H9 (cell line): ENCODE measurements at regions not wholly inside any gene's neighbourhood (a gene's known extent, or its start where the extent isn't known, plus 50 kb on each side); places are given as distances from the start of the nearest gene placed in this dataset.
A peak's percentile ranks its signal among the peaks of the same experiment; 100 is the strongest.

Experiments
- DNase-seq: peaks from one replicate; pipeline ENCODE4 v3.0.0-alpha.2; 2017
- H2AFZ ChIP-seq: one replicate; pipeline ENCODE4 v1.6.1; 2013; ENCODE audit warnings: mild to moderate bottlenecking, low read length, control low read depth, moderate library complexity
- H2AK5ac ChIP-seq: 2 replicates; pipeline ENCODE4 v1.6.1; 2013; ENCODE audit warnings: low read length, control low read depth, mixed read lengths; ENCODE audit not compliant: insufficient read length
- H2BK120ac ChIP-seq: one replicate; pipeline ENCODE4 v1.6.1; 2013; ENCODE audit warnings: low read depth, mild to moderate bottlenecking, low read length, control low read depth, inconsistent platforms; ENCODE audit not compliant: poor library complexity, severe bottlenecking
- H2BK12ac ChIP-seq: 2 replicates; pipeline ENCODE4 v1.6.1; 2013; ENCODE audit warnings: low read length, control low read depth, mixed read lengths, low read depth; ENCODE audit not compliant: insufficient read length
- H2BK15ac ChIP-seq: 2 replicates; pipeline ENCODE4 v1.6.1; 2013; ENCODE audit warnings: low read depth, low read length, control low read depth
- H2BK20ac ChIP-seq: one replicate; pipeline ENCODE4 v1.6.1; 2013; ENCODE audit warnings: low read depth, mild to moderate bottlenecking, low read length, control low read depth, inconsistent platforms; ENCODE audit not compliant: poor library complexity, severe bottlenecking
- H2BK5ac ChIP-seq: 2 replicates; pipeline ENCODE4 v1.6.1; 2013; ENCODE audit warnings: low read length, control low read depth, mixed read lengths; ENCODE audit not compliant: insufficient read length
- H3K14ac ChIP-seq: 2 replicates; pipeline ENCODE4 v1.6.1; 2013; ENCODE audit warnings: low read length, control low read depth; ENCODE audit not compliant: insufficient read depth
- H3K18ac ChIP-seq: 2 replicates; pipeline ENCODE4 v1.6.1; 2013; ENCODE audit warnings: low read depth, mild to moderate bottlenecking, mixed read lengths, low read length, control low read depth; ENCODE audit not compliant: insufficient read length
- H3K23ac ChIP-seq: 2 replicates; pipeline ENCODE4 v1.6.1; 2013; ENCODE audit warnings: low read length, control low read depth, mixed read lengths, low read depth; ENCODE audit not compliant: insufficient read length
- H3K23me2 ChIP-seq: 2 replicates; pipeline ENCODE4 v1.6.1; 2013; ENCODE audit warnings: low read depth, mild to moderate bottlenecking, mixed read lengths, low read length, control low read depth; ENCODE audit not compliant: insufficient read length, poor library complexity, severe bottlenecking
- H3K27ac ChIP-seq: 2 replicates; pipeline ENCODE4 v1.5.1; 2013; ENCODE audit warnings: low read length, control low read depth, mixed read lengths, low read depth; ENCODE audit not compliant: insufficient read length
- H3K27me3 ChIP-seq: 2 replicates; pipeline ENCODE4 v1.6.1; 2013; ENCODE audit warnings: low read length, control low read depth, inconsistent platforms; ENCODE audit not compliant: insufficient read depth
- H3K4ac ChIP-seq: 2 replicates; pipeline ENCODE4 v1.6.1; 2013; ENCODE audit warnings: low read depth, mild to moderate bottlenecking, control low read depth, inconsistent platforms, low read length, moderate library complexity
- H3K4me1 ChIP-seq: 2 replicates; pipeline ENCODE4 v1.6.1; 2013; ENCODE audit warnings: low read length, control low read depth, inconsistent platforms; ENCODE audit not compliant: insufficient read depth
- H3K4me2 ChIP-seq: 2 replicates; pipeline ENCODE4 v1.6.1; 2013; ENCODE audit warnings: low read length, control low read depth, mixed read lengths; ENCODE audit not compliant: insufficient read length, insufficient read depth
- H3K56ac ChIP-seq: 2 replicates; pipeline ENCODE4 v1.6.1; 2013; ENCODE audit warnings: low read depth, mild to moderate bottlenecking, mixed read lengths, low read length, control low read depth; ENCODE audit not compliant: insufficient read length
- H3K79me1 ChIP-seq: 2 replicates; pipeline ENCODE4 v1.6.1; 2013; ENCODE audit warnings: low read depth, mild to moderate bottlenecking, moderate library complexity, low read length, control low read depth, inconsistent platforms; ENCODE audit not compliant: insufficient read depth, poor library complexity, severe bottlenecking
- H3K79me2 ChIP-seq: 2 replicates; pipeline ENCODE4 v1.6.1; 2013; ENCODE audit warnings: low read length, control low read depth, inconsistent platforms; ENCODE audit not compliant: insufficient read depth
- H3K9ac ChIP-seq: 2 replicates; pipeline ENCODE4 v1.6.1; 2013; ENCODE audit warnings: low read length, control low read depth, mixed read lengths; ENCODE audit not compliant: insufficient read length; ENCODE audit errors: extremely low read depth
- H3K9me3 ChIP-seq: one replicate; pipeline ENCODE4 v1.6.1; 2013; ENCODE audit warnings: low read depth, low read length, inconsistent platforms; ENCODE audit not compliant: control insufficient read depth
- H3T11ph ChIP-seq: one replicate; pipeline ENCODE4 v1.6.1; 2013; ENCODE audit warnings: mild to moderate bottlenecking, low read length, control low read depth, inconsistent platforms
- H4K20me1 ChIP-seq: one replicate; pipeline ENCODE4 v1.6.1; 2013; ENCODE audit not compliant: control insufficient read depth, insufficient read length, insufficient read depth
- H4K5ac ChIP-seq: 2 replicates; pipeline ENCODE4 v1.6.1; 2013; ENCODE audit warnings: low read depth, mild to moderate bottlenecking, mixed read lengths, low read length, control low read depth; ENCODE audit not compliant: insufficient read length
- H4K8ac ChIP-seq: replicated peaks from 2 replicates; pipeline ENCODE4 v1.6.1; 2013; ENCODE audit warnings: low read length, control low read depth, mixed read lengths, low read depth; ENCODE audit not compliant: insufficient read length
- H4K91ac ChIP-seq: 2 replicates; pipeline ENCODE4 v1.6.1; 2013; ENCODE audit warnings: low read depth, mild to moderate bottlenecking, moderate library complexity, mixed read lengths, low read length, control low read depth; ENCODE audit not compliant: insufficient read length
- H3K27ac Mint-ChIP-seq, 3 experiments: 2 replicates in 2 of 3; 3 replicates in 1 of 3; pipeline ENCODE4 v1.8.0; 2020 to 2021; ENCODE audit warnings: mixed read lengths in 3 of 3, mild to moderate bottlenecking in 1 of 3, moderate library complexity in 1 of 3
- H3K27me3 Mint-ChIP-seq: 2 replicates; pipeline ENCODE4 v1.8.0; 2021; ENCODE audit warnings: low read depth, mild to moderate bottlenecking, moderate library complexity, mixed read lengths
- H3K36me3 Mint-ChIP-seq, 3 experiments: 2 replicates in 2 of 3; 3 replicates in 1 of 3; pipeline ENCODE4 v1.8.0; 2020 to 2021; ENCODE audit warnings: low read depth in 3 of 3, mixed read lengths in 3 of 3; ENCODE audit not compliant: insufficient read depth in 1 of 3
- H3K4me1 Mint-ChIP-seq, 2 experiments: 2 replicates each; pipeline ENCODE4 v1.8.0; 2020; ENCODE audit warnings: mixed read lengths in 2 of 2
- H3K4me3 Mint-ChIP-seq, 2 experiments: 2 replicates in 1 of 2; 3 replicates in 1 of 2; pipeline ENCODE4 v1.8.0; 2020 to 2021; ENCODE audit warnings: mild to moderate bottlenecking in 2 of 2, mixed read lengths in 2 of 2, moderate library complexity in 1 of 2
- H3K9me3 Mint-ChIP-seq, 2 experiments: 2 replicates in 1 of 2; 3 replicates in 1 of 2; pipeline ENCODE4 v1.8.0; 2020; ENCODE audit warnings: mild to moderate bottlenecking in 2 of 2, mixed read lengths in 2 of 2, moderate library complexity in 1 of 2
- WGBS: extraction: QIAGEN DNeasy Blood & Tissue Kit; methylation state at CpG from one replicate; pipeline ENCODE4 v1.1.7; 2013; ENCODE audit warnings: missing lambda C conversion rate, low lambda C conversion rate, mixed read lengths; ENCODE audit not compliant: insufficient read length; ENCODE audit errors: extremely low coverage; 5-methylcytosine and 5-hydroxymethylcytosine counted together
- TF ChIP-seq, protein P1 (sequence below): fragments of 200-600 bp; sonication (generic); conservative IDR thresholded peaks from 3 replicates; pipeline ENCODE4 v1.8.0; 2021; ENCODE audit warnings: antibody characterized with exemption, mild to moderate bottlenecking

DNA sequence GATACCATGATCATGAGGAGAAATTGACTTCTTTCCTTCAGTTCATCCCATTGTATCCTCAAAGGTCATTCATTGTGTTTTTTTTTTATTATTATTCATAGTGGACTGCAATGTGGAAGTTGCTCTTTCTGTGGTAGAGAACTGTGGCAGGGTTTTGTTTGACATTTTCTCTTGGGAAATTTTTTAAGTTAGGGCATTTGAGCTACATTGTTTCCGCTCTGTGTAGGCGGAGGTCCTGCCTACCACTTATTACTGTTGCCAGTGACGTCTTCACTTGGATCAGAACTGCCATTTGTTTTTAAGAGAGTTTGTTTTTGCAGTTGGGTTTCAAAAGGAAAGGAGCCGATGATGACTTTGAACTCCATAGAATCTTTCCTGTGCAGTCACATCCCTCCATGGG lies 287.4 kb upstream of the FMN2 start:
- H3K9ac ChIP-seq, result no peak overlapping the region
- no peak overlapping the region for H2BK5ac ChIP-seq
- no peak overlapping the region for H2BK12ac ChIP-seq
- H3K4me1 Mint-ChIP-seq, result peaks cover 14 to 21% of the 10 kb centered on the region in 2 experiments
- H3K27me3 ChIP-seq, result no peaks in the 10 kb centered on the region
- no peak overlapping the region for H2AFZ ChIP-seq
- no peak overlapping the region for H3K14ac ChIP-seq
- no peak overlapping the region for H2BK20ac ChIP-seq
- no peaks in the 10 kb centered on the region; the same call in 1 of the 2 replicates for H3K4me1 ChIP-seq
- H3K4me3 Mint-ChIP-seq, result no peak overlapping the region
- no peaks in the 10 kb centered on the region for H3K79me2 ChIP-seq
- H3K36me3 Mint-ChIP-seq, result peaks cover 0 to 2% (median 0%) of the 10 kb centered on the region in 3 experiments; a peak in 2 of 7 replicates
- no peak overlapping the region for H4K91ac ChIP-seq
- H3K79me1 ChIP-seq, result no peaks in the 10 kb centered on the region
- H2BK120ac ChIP-seq, result no peak overlapping the region
- no peak overlapping the region for H3K4ac ChIP-seq
- 0 out of 7 replicates have a peak overlapping the region, but pooled peaks of 1 of the 3 experiments have one; percentile 4 for H3K27ac Mint-ChIP-seq
- no peaks in the 10 kb centered on the region for H3K23me2 ChIP-seq
- H3K9me3 ChIP-seq, result no peaks in the 10 kb centered on the region
- WGBS, result no CpG with 5 or more reads among the region's 4 CpGs
- H4K8ac ChIP-seq, result no peak overlapping the region
- peaks cover 0 to 2% of the 10 kb centered on the region in 2 experiments; a peak in 1 of 5 replicates for H3K9me3 Mint-ChIP-seq
- H4K5ac ChIP-seq, result no peak overlapping the region
- no peaks in the 10 kb centered on the region for H3K27me3 Mint-ChIP-seq
- no peak overlapping the region for H2BK15ac ChIP-seq
- H3K4me2 ChIP-seq, result no peak overlapping the region
- H3K27ac ChIP-seq, result no peak overlapping the region
- TF ChIP-seq, protein P1, sequence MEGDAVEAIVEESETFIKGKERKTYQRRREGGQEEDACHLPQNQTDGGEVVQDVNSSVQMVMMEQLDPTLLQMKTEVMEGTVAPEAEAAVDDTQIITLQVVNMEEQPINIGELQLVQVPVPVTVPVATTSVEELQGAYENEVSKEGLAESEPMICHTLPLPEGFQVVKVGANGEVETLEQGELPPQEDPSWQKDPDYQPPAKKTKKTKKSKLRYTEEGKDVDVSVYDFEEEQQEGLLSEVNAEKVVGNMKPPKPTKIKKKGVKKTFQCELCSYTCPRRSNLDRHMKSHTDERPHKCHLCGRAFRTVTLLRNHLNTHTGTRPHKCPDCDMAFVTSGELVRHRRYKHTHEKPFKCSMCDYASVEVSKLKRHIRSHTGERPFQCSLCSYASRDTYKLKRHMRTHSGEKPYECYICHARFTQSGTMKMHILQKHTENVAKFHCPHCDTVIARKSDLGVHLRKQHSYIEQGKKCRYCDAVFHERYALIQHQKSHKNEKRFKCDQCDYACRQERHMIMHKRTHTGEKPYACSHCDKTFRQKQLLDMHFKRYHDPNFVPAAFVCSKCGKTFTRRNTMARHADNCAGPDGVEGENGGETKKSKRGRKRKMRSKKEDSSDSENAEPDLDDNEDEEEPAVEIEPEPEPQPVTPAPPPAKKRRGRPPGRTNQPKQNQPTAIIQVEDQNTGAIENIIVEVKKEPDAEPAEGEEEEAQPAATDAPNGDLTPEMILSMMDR, result no peak
- no peak for DNase-seq
- H2AK5ac ChIP-seq, result no peak overlapping the region
- no peaks in the 10 kb centered on the region for H4K20me1 ChIP-seq
- H3T11ph ChIP-seq, result no peak overlapping the region
- no peak overlapping the region for H3K56ac ChIP-seq
- H3K18ac ChIP-seq, result no peak overlapping the region
- H3K23ac ChIP-seq, result no peak overlapping the region
